NT2/D1 (cell line): ENCODE measurements at regions not wholly inside any gene's neighbourhood (a gene's known extent, or its start where the extent isn't known, plus 50 kb on each side); places are given as distances from the start of the nearest gene placed in this dataset.

Source experiments
- DNase-seq: peaks from one replicate; pipeline ENCODE4 v3.0.0-alpha.2; 2011; ENCODE audit warnings: low read depth, low spot score
- H3K27me3 ChIP-seq: 2 replicates; pipeline ENCODE4 v1.6.0; 2011; ENCODE audit warnings: mild to moderate bottlenecking; ENCODE audit not compliant: insufficient read length, insufficient read depth
- H3K36me3 ChIP-seq: 2 replicates; pipeline ENCODE4 v1.6.1; 2011; ENCODE audit warnings: mild to moderate bottlenecking, low read length, mixed read lengths; ENCODE audit not compliant: insufficient read depth, insufficient read length
- H3K4me1 ChIP-seq: 2 replicates; pipeline ENCODE4 v1.5.1; 2011; ENCODE audit not compliant: insufficient read depth, insufficient read length
- H3K4me3 ChIP-seq: 2 replicates; pipeline ENCODE4 v1.5.1; 2011; ENCODE audit warnings: low read depth; ENCODE audit not compliant: insufficient read length
- H3K9ac ChIP-seq: 2 replicates; pipeline ENCODE4 v1.6.0; 2011; ENCODE audit warnings: low read depth; ENCODE audit not compliant: insufficient read length
- H3K9me3 ChIP-seq: 2 replicates; pipeline ENCODE4 v1.5.1; 2011; ENCODE audit warnings: mild to moderate bottlenecking, low read length; ENCODE audit not compliant: insufficient read depth
- SUZ12 ChIP-seq: IDR thresholded peaks from 2 replicates; pipeline ENCODE4 v1.6.1; 2011; ENCODE audit not compliant: insufficient read length, insufficient read depth; ENCODE audit errors: extremely low read depth
- YY1 ChIP-seq: IDR thresholded peaks from 2 replicates; pipeline ENCODE4 v1.6.1; 2011; ENCODE audit not compliant: insufficient read length, insufficient read depth
- ZNF274 ChIP-seq: IDR thresholded peaks from 2 replicates; pipeline ENCODE4 v1.6.1; 2011; ENCODE audit warnings: mild to moderate bottlenecking, low read depth, low read length

DNA sequence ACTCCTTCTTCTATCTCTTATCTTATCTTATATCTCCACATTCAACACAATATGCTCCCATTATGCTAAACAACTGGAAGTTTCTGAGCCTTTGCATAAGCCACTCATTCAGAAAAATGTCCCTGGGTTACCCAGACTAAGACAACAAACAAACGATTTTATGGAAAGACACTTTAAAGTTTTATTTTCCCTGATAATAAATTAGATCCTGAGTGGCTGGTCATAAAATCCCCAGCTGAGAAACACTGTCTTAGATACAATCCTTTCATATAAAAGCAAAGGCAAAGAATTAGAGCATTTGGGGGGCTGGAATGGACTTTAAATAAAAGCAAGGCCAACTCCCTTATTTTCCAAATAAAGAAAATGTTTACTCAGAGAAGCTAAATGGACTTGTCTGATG lies 322.3 kb downstream of the GBE1 start:
- H3K9ac ChIP-seq: no peak overlapping the region
- no peaks in the 10 kb centered on the region for H3K4me1 ChIP-seq
- no peak for DNase-seq
- H3K9me3 ChIP-seq: no peaks in the 10 kb centered on the region
- no peak overlapping the region for H3K4me3 ChIP-seq
- H3K27me3 ChIP-seq: no peaks in the 10 kb centered on the region
- TF ChIP-seq SUZ12: no peak
- TF ChIP-seq ZNF274: no peak
- no peak for TF ChIP-seq YY1
- H3K36me3 ChIP-seq: no peaks in the 10 kb centered on the region

DNA sequence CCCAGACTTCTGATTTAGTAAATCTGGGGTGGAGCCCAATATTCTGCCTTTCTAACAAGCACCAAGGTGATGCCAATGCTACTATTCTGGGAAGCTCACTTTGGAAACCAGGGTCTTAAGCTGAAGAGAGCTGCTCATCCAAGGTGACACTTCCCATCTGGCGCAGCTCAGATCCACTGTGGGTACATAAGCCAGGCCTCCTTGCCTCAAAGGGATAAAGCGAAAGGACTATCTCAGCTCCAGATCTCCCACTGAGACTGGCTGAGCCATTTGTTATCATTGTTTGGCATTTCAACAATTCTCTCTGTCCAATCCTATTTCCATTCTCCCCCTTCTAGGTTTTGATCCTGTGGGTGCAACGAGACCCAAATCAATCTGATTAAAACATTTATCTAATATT lies 323.8 kb downstream of the GBE1 start:
- no peak for DNase-seq
- no peaks in the 10 kb centered on the region for H3K4me1 ChIP-seq
- H3K9me3 ChIP-seq: no peaks in the 10 kb centered on the region
- H3K36me3 ChIP-seq: no peaks in the 10 kb centered on the region
- no peak overlapping the region for H3K9ac ChIP-seq
- TF ChIP-seq SUZ12 (no peak), ZNF274 (no peak), YY1 (no peak)
- H3K27me3 ChIP-seq: no peaks in the 10 kb centered on the region
- H3K4me3 ChIP-seq: no peak overlapping the region

DNA sequence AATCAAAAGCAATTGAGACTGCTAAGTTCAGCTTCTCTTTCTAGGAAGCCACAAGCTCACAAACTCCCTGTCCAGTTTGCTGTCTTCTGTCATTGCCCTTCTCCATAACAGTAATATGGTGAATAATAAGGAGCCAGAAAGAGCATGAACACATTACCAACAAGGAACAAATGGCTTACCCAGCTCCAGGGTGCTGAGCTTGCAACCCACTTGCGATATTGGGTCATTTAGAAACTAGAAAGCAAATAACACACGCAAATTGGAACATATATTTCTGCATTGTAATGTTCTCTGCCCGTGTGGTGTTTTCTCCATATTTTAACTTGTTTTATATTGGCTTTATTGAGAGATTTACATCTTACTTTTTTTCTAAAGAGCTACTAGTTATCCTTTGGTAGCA lies 325.3 kb downstream of the GBE1 start:
- DNase-seq: no peak
- Histone ChIP-seq H3K27me3 (no peaks in the 10 kb centered on the region), H3K4me3 (no peak overlapping the region), H3K9ac (no peak overlapping the region), H3K36me3 (no peaks in the 10 kb centered on the region), H3K4me1 (no peaks in the 10 kb centered on the region), H3K9me3 (no peaks in the 10 kb centered on the region)
- no peak for TF ChIP-seq SUZ12

DNA sequence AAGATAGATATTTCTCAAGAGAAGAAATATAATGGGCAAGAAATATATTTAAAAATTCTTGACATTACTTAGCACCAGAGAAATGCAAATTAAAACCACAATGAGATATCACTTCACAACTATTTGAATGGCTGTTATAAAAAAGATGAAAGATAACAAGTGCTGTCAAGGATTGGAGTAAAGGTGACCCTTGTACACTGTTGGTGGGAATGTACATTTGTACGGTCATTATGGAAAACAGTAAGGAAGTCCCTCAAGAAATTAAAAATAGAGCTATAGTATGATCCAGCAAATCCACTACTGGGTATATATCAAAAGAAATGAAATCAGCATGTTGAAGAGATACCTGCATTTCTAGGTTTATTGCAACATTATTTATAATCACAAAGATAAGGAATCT lies 326.4 kb downstream of the GBE1 start:
- Histone ChIP-seq H3K4me1 (no peaks in the 10 kb centered on the region), H3K36me3 (no peaks in the 10 kb centered on the region), H3K27me3 (no peaks in the 10 kb centered on the region), H3K9me3 (no peaks in the 10 kb centered on the region), H3K4me3 (no peak overlapping the region), H3K9ac (no peak overlapping the region)
- no peak for DNase-seq
- TF ChIP-seq ZNF274 (no peak), SUZ12 (no peak), YY1 (no peak)

DNA sequence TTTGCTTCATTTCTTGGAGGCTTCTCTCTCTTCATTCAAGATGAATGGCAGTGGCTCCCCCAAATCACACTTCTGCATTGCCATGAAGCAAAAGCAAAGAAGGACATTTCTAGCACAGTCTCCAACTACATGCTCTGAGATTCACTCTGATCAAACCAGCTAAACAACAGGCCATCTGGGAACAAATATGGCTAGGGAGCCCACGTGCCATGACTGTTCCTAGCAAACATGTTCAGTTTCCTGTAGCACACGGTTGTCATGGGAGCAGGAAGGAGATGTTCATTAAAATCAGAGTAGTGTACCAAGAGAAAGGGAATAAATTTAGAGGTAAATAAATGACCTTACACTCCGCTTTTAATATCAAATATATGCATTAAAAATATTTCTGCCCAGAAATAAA lies 327.3 kb downstream of the GBE1 start:
- TF ChIP-seq YY1 (no peak), ZNF274 (no peak), SUZ12 (no peak)
- Histone ChIP-seq H3K9me3 (no peaks in the 10 kb centered on the region), H3K4me3 (no peak overlapping the region), H3K27me3 (no peaks in the 10 kb centered on the region), H3K9ac (no peak overlapping the region), H3K4me1 (no peaks in the 10 kb centered on the region), H3K36me3 (no peaks in the 10 kb centered on the region)
- DNase-seq: no peak

DNA sequence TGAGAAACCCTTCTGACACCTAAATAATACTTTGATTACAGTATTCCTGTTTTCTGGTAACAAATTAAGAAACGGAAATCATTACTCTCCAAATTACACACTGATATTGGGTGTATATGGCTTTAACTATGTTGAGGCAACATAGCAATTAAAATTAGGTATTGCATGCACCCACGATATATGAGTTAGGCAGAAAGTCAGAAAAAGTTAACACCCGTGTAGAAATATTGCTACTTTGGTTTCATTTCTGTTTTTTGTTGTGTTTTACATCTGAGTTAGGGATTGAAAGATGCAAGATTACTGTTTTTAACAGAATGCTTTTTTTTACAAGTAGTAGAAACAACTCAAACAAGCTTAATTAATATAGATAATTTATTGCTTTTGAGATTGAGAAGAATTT lies 327.8 kb downstream of the GBE1 start:
- H3K27me3 ChIP-seq: no peaks in the 10 kb centered on the region
- DNase-seq: no peak
- no peak overlapping the region for H3K9ac ChIP-seq
- no peak overlapping the region for H3K4me3 ChIP-seq
- TF ChIP-seq YY1 (no peak), SUZ12 (no peak)
- no peaks in the 10 kb centered on the region for H3K9me3 ChIP-seq
- no peaks in the 10 kb centered on the region for H3K36me3 ChIP-seq
- no peaks in the 10 kb centered on the region for H3K4me1 ChIP-seq

DNA sequence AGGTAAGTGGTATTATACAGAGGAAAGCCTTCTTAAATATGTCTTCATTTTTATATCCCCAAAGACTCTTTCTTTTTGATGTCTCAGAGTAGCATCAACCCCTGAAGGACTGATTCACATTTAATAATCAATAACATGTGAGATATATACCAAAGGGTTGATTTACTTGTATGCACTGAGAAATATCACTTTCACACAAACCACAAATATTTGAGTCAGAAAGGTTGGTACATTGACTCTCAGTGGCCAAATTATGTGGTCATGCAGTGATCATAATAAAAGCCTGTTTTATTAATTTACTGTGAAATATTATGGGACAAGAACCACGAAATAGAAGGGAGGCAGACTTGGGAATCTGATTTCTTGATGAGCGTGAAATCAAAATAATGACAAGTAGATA lies 329.0 kb downstream of the GBE1 start:
- Histone ChIP-seq H3K36me3 (no peaks in the 10 kb centered on the region), H3K4me3 (no peak overlapping the region), H3K27me3 (no peaks in the 10 kb centered on the region), H3K9me3 (no peaks in the 10 kb centered on the region), H3K4me1 (no peaks in the 10 kb centered on the region), H3K9ac (no peak overlapping the region)
- TF ChIP-seq SUZ12 (no peak), ZNF274 (no peak), YY1 (no peak)
- DNase-seq: no peak
